ENCODE measurements at regions not wholly inside any gene's neighbourhood (a gene's known extent, or its start where the extent isn't known, plus 50 kb on each side); places are given as distances from the start of the nearest gene placed in this dataset.

GRCh38 chr11:71190551-71190950, 61.8 kb downstream of the SHANK2 start:
- H3K79me2 ChIP-seq (ENCODE audit: low read length), result no peaks in the 10 kb centered on the region
- intact Hi-C loops (cut with micrococcal nuclease), result no loop called here
- ChIA-PET CTCF (no interaction called here), POLR2A (ENCODE audit: unreplicated experiment) (no interaction called here)
- H4K20me1 ChIP-seq (ENCODE audit: low read length), result no peaks in the 10 kb centered on the region
- no peak for TF ChIP-seq EZH2 (IDR thresholded peaks at IDR 0.05; ENCODE audit: low read length, unreplicated experiment)
- TF ChIP-seq EZH2phosphoT487 (IDR thresholded peaks at IDR 0.05; ENCODE audit: borderline replicate concordance, low read length), result no peak
- TF ChIP-seq CTCF (conservative IDR thresholded peaks at IDR 0.05; ENCODE audit: low read depth, low read length), result no peak
- no peak overlapping the region for H3K4me3 ChIP-seq (ENCODE audit: low read length)
- no peak overlapping the region for H2AFZ ChIP-seq (ENCODE audit: low read length)
- no peak overlapping the region for H3K4me2 ChIP-seq (ENCODE audit: low read length)
- no peak overlapping the region for H3K27ac ChIP-seq (ENCODE audit: low read length)
- H3K9me2 ChIP-seq (replicated peaks; ENCODE audit: low read length), result no peaks in the 10 kb centered on the region
- H3K27me3 ChIP-seq (ENCODE audit: low read length), result no peaks in the 10 kb centered on the region
- DNase-seq (no peak), ATAC-seq (no peak)
- no peaks in the 10 kb centered on the region for H3K9me3 ChIP-seq (ENCODE audit: low read length)
- no TSS peak for BruUV-seq (replicated peaks)
- no peaks in the 10 kb centered on the region; the same call in 1 of the 2 replicates for H3K36me3 ChIP-seq (ENCODE audit: low read depth, low read length)
- H3K4me1 ChIP-seq (ENCODE audit: insufficient read depth, low read length), result no peaks in the 10 kb centered on the region
- H3K9ac ChIP-seq (ENCODE audit: low read length), result no peak overlapping the region
- H3F3A ChIP-seq (ENCODE audit: low read length, unreplicated experiment), result no peaks in the 10 kb centered on the region

- POLR2A ChIA-PET (ENCODE audit: unreplicated experiment), result no interaction called here
- Histone ChIP-seq H3K9ac (ENCODE audit: low read length) (no peak overlapping the region), H2AFZ (ENCODE audit: low read length) (no peak overlapping the region), H3K27ac (ENCODE audit: low read length) (no peak overlapping the region), H4K20me1 (ENCODE audit: low read length) (no peaks in the 10 kb centered on the region), H3K4me1 (ENCODE audit: insufficient read depth, low read length) (no peaks in the 10 kb centered on the region), H3K4me2 (ENCODE audit: low read length) (no peak overlapping the region), H3K36me3 (ENCODE audit: low read depth, low read length) (no peaks in the 10 kb centered on the region; the same call in 1 of the 2 replicates), H3K9me3 (ENCODE audit: low read length) (no peaks in the 10 kb centered on the region), H3K27me3 (ENCODE audit: low read length) (no peaks in the 10 kb centered on the region), H3K4me3 (ENCODE audit: low read length) (no peak overlapping the region), H3K9me2 (replicated peaks; ENCODE audit: low read length) (no peaks in the 10 kb centered on the region), H3F3A (ENCODE audit: low read length, unreplicated experiment) (no peaks in the 10 kb centered on the region), H3K79me2 (ENCODE audit: low read length) (no peaks in the 10 kb centered on the region)
- no peak for DNase-seq
- no peak for ATAC-seq
- intact Hi-C loops (cut with micrococcal nuclease), result no loop called here
- BruUV-seq (replicated peaks), result no TSS peak
- CTCF ChIA-PET, result no interaction called here
- TF ChIP-seq EZH2phosphoT487 (IDR thresholded peaks at IDR 0.05; ENCODE audit: borderline replicate concordance, low read length) (no peak), EZH2 (IDR thresholded peaks at IDR 0.05; ENCODE audit: low read length, unreplicated experiment) (no peak), CTCF (conservative IDR thresholded peaks at IDR 0.05; ENCODE audit: low read depth, low read length) (no peak)
Measured at GRCh38 chr11:71189768-71190315, 62.5 kb downstream of the SHANK2 start.

- Histone ChIP-seq H3F3A (ENCODE audit: low read length, unreplicated experiment) (no peaks in the 10 kb centered on the region), H3K4me3 (ENCODE audit: low read length) (no peak overlapping the region), H3K4me1 (ENCODE audit: insufficient read depth, low read length) (no peaks in the 10 kb centered on the region), H3K27ac (ENCODE audit: low read length) (no peak overlapping the region), H3K36me3 (ENCODE audit: low read depth, low read length) (no peaks in the 10 kb centered on the region; the same call in 1 of the 2 replicates), H3K4me2 (ENCODE audit: low read length) (no peak overlapping the region), H4K20me1 (ENCODE audit: low read length) (no peaks in the 10 kb centered on the region), H3K9me3 (ENCODE audit: low read length) (no peaks in the 10 kb centered on the region), H3K9ac (ENCODE audit: low read length) (no peak overlapping the region), H3K27me3 (ENCODE audit: low read length) (no peaks in the 10 kb centered on the region), H2AFZ (ENCODE audit: low read length) (no peak overlapping the region), H3K9me2 (replicated peaks; ENCODE audit: low read length) (no peaks in the 10 kb centered on the region), H3K79me2 (ENCODE audit: low read length) (no peaks in the 10 kb centered on the region)
- ChIA-PET POLR2A (ENCODE audit: unreplicated experiment) (no interaction called here), CTCF (no interaction called here)
- TF ChIP-seq CTCF (conservative IDR thresholded peaks at IDR 0.05; ENCODE audit: low read depth, low read length), result no peak
- TF ChIP-seq EZH2phosphoT487 (IDR thresholded peaks at IDR 0.05; ENCODE audit: borderline replicate concordance, low read length), result no peak
- TF ChIP-seq EZH2 (IDR thresholded peaks at IDR 0.05; ENCODE audit: low read length, unreplicated experiment), result no peak
- intact Hi-C loops (cut with micrococcal nuclease), result no loop called here
- BruUV-seq (replicated peaks), result no TSS peak
- no peak for DNase-seq
- ATAC-seq, result no peak
Measured at GRCh38 chr11:71188886-71189767, 63.2 kb downstream of the SHANK2 start.
